H7 (cell line): ENCODE measurements at regions not wholly inside any gene's neighbourhood (a gene's known extent, or its start where the extent isn't known, plus 50 kb on each side); places are given as distances from the start of the nearest gene placed in this dataset.
"Not testable (repeated sequence)": the region's sequence is repeated elsewhere in the genome, so short reads cannot be mapped to it uniquely, and the experiment has no call there.

Experiments used
- DNase-seq: peaks from one replicate; pipeline ENCODE4 v3.0.0; 2012
- H3K27me3 ChIP-seq: 2 replicates; pipeline ENCODE4 v1.6.0; 2011; ENCODE audit warnings: mild to moderate bottlenecking, low read length; ENCODE audit not compliant: control insufficient read depth, insufficient read depth
- H3K36me3 ChIP-seq: replicated peaks from 2 replicates; pipeline ENCODE4 v1.5.1; 2011; ENCODE audit warnings: low read length; ENCODE audit not compliant: control insufficient read depth, insufficient read depth
- H3K4me3 ChIP-seq: 2 replicates; pipeline ENCODE4 v1.5.1; 2011; ENCODE audit warnings: low read depth, mild to moderate bottlenecking, control low read depth, low read length, moderate library complexity; ENCODE audit not compliant: insufficient read depth

GRCh38 chr4:22614114-22614513 is 78.6 kb upstream of the GBA3 start:
- Histone ChIP-seq H3K27me3 (no peaks in the 10 kb centered on the region), H3K36me3 (no peaks in the 10 kb centered on the region), H3K4me3 (no peak overlapping the region)
- no peak for DNase-seq

- no peak for DNase-seq
- no peak overlapping the region for H3K4me3 ChIP-seq
- H3K36me3 ChIP-seq: no peaks in the 10 kb centered on the region
- no peaks in the 10 kb centered on the region for H3K27me3 ChIP-seq
Observed at GRCh38 chr4:22616516-22616915, 76.2 kb upstream of the GBA3 start.

- H3K4me3 ChIP-seq, H3K36me3 ChIP-seq, H3K27me3 ChIP-seq, DNase-seq: not testable (repeated sequence)
Observed at GRCh38 chr4:22620144-22620543, 72.6 kb upstream of the GBA3 start.

- not testable (repeated sequence) for H3K27me3 ChIP-seq, DNase-seq, H3K4me3 ChIP-seq, H3K36me3 ChIP-seq
Observed at GRCh38 chr4:22621970-22622369, 70.8 kb upstream of the GBA3 start.

GRCh38 chr4:22624002-22624401 is 68.7 kb upstream of the GBA3 start:
- H3K4me3 ChIP-seq, H3K36me3 ChIP-seq, H3K27me3 ChIP-seq, DNase-seq: not testable (repeated sequence)

- H3K36me3 ChIP-seq: no peaks in the 10 kb centered on the region
- DNase-seq: no peak
- no peaks in the 10 kb centered on the region for H3K27me3 ChIP-seq
- H3K4me3 ChIP-seq: no peak overlapping the region
Observed at GRCh38 chr4:22625311-22625710, 67.4 kb upstream of the GBA3 start.

- DNase-seq, H3K36me3 ChIP-seq, H3K27me3 ChIP-seq, H3K4me3 ChIP-seq: not testable (repeated sequence)
Observed at GRCh38 chr4:22627851-22628250, 64.9 kb upstream of the GBA3 start.

- H3K4me3 ChIP-seq, DNase-seq, H3K36me3 ChIP-seq, H3K27me3 ChIP-seq: not testable (repeated sequence)
Observed at GRCh38 chr4:22630161-22630975, 62.4 kb upstream of the GBA3 start.

- not testable (repeated sequence) for H3K4me3 ChIP-seq, H3K27me3 ChIP-seq, H3K36me3 ChIP-seq, DNase-seq
Observed at GRCh38 chr4:22631167-22631566, 61.6 kb upstream of the GBA3 start.

- DNase-seq: no peak
- Histone ChIP-seq H3K36me3 (no peaks in the 10 kb centered on the region), H3K4me3 (no peak overlapping the region), H3K27me3 (no peaks in the 10 kb centered on the region)
Observed at GRCh38 chr4:22634541-22635181, 58.1 kb upstream of the GBA3 start.

- not testable (repeated sequence) for H3K4me3 ChIP-seq, H3K36me3 ChIP-seq, H3K27me3 ChIP-seq, DNase-seq
Observed at GRCh38 chr4:22635182-22635549, 57.6 kb upstream of the GBA3 start.

GRCh38 chr4:22635692-22636091 is 57.0 kb upstream of the GBA3 start:
- Histone ChIP-seq H3K36me3 (no peaks in the 10 kb centered on the region), H3K27me3 (no peaks in the 10 kb centered on the region), H3K4me3 (no peak overlapping the region)
- DNase-seq: peak; percentile 55

GRCh38 chr4:22637306-22637705 is 55.4 kb upstream of the GBA3 start:
- no peaks in the 10 kb centered on the region for H3K27me3 ChIP-seq
- DNase-seq: no peak
- no peak overlapping the region for H3K4me3 ChIP-seq
- no peaks in the 10 kb centered on the region for H3K36me3 ChIP-seq
